Urinary bladder (tissue), 3 donors: ENCODE measurements at regions not wholly inside any gene's neighbourhood (a gene's known extent, or its start where the extent isn't known, plus 50 kb on each side); places are given as distances from the start of the nearest gene placed in this dataset.

Experiments used
- DNase-seq: peaks from one replicate; pipeline ENCODE4 v3.0.0-alpha.2; 2015; ENCODE audit errors: extremely low spot score
- H3K27ac ChIP-seq: one replicate; pipeline ENCODE4 v1.5.1; 2013; ENCODE audit warnings: low read depth, mild to moderate bottlenecking, moderate library complexity
- H3K36me3 ChIP-seq: one replicate; pipeline ENCODE4 v1.6.1; 2013; ENCODE audit warnings: mild to moderate bottlenecking, moderate library complexity; ENCODE audit not compliant: insufficient read depth
- H3K4me1 ChIP-seq: one replicate; pipeline ENCODE4 v1.6.1; 2013; ENCODE audit warnings: mild to moderate bottlenecking, moderate library complexity; ENCODE audit not compliant: insufficient read depth
- H3K4me3 ChIP-seq: one replicate; pipeline ENCODE4 v1.5.1; 2013; ENCODE audit warnings: low read depth, low read length
- WGBS: extraction: QIAGEN DNeasy Blood & Tissue Kit; methylation state at CpG from one replicate; pipeline ENCODE4 v1.1.7; 2013; 5-methylcytosine and 5-hydroxymethylcytosine counted together
- donor health status: healthy with polysubstance abuse.
- donor health status: healthy.

DNA sequence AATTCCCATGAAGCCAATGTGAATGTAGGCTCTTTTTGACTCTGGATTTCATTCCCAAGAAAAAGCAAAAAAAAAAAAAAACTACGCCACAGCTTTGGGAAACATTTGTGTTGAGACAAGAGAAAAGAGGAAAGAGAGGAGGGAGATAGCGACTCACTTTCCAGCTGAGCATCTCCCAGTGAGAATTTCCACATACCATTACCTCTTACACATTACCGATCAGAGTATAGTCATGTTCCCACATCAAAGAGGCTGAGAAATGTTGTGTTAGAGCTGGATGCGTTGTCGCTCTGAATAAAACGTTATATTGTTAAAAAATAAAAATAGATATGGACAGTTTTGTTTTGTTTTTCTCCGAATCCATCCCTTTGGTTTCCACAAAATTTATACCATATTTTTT is 1019.3 kb upstream of the ADGRB3 start:
- H3K4me3 ChIP-seq = no peak overlapping the region
- DNase-seq = no peak
- H3K4me1 ChIP-seq = no peaks in the 10 kb centered on the region
- WGBS = 86% methylated on average over 7 of the region's 7 CpGs
- no peak overlapping the region for H3K27ac ChIP-seq
- no peaks in the 10 kb centered on the region for H3K36me3 ChIP-seq

DNA sequence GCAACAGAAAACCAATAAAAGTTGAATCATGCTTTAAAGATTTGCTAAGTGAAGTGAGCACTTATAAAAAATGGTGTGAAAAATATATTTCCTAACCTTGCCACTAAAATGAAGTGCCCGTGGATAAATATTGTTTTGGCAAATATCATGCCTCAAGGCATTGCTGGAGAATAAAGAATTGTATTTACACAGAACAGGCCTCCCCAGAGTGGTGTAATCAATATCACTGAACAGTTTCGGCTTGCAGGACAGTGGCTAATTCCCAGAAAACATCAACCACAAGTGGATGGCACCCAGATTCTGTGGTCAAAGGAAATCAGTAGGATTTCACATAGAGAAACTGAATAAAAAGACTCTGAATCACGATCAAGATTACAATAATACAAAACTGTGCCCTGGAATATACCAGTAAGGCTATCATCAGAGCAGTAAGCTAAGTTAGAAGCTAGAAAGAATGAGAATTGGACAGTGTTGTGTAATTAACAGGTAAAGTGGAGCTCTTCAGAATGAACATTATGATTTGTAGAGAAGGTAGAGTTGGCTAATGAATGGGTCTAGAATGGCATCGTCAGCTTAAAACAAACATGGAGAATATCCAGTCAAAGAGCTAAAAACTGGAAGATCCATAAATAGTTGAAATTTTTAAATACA is 1026.9 kb upstream of the ADGRB3 start:
- Histone ChIP-seq H3K4me1 (no peaks in the 10 kb centered on the region), H3K36me3 (no peaks in the 10 kb centered on the region), H3K4me3 (no peak overlapping the region), H3K27ac (no peak overlapping the region)
- 79% methylated on average over 4 of the region's 4 CpGs for WGBS
- no peak for DNase-seq

DNA sequence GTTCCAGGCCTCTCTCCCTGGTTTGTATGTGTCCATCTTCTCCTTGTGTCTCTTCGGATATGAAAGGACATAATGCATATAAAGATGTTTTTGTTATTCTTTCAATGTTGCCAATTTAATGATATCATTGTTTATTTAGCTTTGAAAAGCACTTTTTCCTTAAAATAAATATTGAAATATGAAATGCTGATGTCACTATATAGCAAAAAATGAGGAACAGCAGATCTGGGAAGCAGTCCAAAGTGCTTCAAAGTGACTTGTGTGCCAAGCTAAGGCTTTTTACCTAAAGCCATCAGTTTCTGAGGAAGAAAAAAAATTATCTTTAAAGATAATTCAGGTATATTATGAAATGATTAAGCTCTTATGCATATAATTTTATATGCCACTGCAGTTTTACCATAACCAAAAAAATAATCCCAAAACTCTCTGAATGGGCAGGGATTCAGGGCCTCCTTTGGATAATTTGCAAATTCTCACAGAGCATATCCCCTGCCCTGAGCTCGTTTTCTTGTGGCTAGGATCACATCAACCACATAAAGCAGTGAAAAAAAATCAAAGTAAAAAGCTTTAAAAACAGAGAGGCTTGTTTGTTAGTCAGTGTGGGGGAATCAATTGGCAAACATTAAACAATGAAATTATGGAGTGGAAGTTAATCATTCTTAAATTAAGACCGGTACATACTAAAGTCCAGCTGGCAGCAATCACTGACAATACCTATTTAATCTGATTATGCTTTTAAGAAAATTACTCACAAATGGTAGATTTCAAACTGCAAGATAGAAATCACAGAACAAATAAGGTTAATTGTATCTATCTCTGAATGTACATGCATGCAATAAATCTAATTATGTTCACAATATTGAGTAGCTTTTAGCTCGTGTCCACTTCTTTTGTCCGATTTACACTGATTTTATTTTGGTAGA is 1027.9 kb upstream of the ADGRB3 start:
- Histone ChIP-seq H3K4me1 (no peaks in the 10 kb centered on the region), H3K27ac (no peak overlapping the region), H3K36me3 (no peaks in the 10 kb centered on the region), H3K4me3 (no peak overlapping the region)
- WGBS = 52% methylated on average over 5 of the region's 5 CpGs
- no peak for DNase-seq

DNA sequence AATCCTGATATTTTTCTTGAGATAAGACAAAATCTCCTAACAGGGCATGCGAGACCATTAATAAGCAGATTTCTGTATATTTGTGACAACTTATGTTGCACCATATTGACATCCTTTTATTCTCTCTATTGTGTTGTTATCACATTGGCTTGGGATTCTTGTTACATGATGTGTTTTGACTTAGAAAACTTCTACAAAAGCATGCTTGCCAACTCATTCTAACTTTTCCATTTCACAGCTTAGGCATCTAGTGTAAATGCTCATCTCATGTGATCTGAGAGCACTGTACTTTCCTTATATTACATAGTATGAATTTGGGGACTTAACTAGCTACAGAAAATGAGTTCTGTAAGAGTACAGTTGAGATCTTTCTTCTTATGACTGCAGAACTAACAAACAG is 1040.7 kb upstream of the ADGRB3 start:
- WGBS = 78% methylated on average over 1 of the region's 1 CpG
- H3K4me1 ChIP-seq = no peaks in the 10 kb centered on the region
- H3K27ac ChIP-seq = no peak overlapping the region
- no peaks in the 10 kb centered on the region for H3K36me3 ChIP-seq
- DNase-seq = no peak
- no peak overlapping the region for H3K4me3 ChIP-seq

DNA sequence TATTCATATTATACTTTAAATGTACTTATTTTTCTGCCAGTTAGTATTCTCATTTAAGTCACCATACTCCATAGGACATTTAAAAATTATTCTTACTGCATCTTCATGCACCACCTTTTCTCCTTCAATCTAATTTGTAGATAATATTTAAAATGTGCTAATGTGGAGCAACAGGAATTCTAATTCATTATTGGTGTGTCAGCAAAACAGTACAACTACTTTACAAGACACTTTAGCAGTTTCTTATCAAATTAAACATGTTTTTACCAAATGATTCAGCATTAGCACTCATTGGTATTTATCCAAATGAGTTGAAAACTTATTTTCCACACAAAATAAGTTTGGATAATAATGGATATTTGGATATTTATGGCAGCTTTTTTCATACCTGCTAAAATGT is 1041.8 kb upstream of the ADGRB3 start:
- no peak overlapping the region for H3K4me3 ChIP-seq
- H3K27ac ChIP-seq = no peak overlapping the region
- H3K36me3 ChIP-seq = no peaks in the 10 kb centered on the region
- no peaks in the 10 kb centered on the region for H3K4me1 ChIP-seq
- no peak for DNase-seq

DNA sequence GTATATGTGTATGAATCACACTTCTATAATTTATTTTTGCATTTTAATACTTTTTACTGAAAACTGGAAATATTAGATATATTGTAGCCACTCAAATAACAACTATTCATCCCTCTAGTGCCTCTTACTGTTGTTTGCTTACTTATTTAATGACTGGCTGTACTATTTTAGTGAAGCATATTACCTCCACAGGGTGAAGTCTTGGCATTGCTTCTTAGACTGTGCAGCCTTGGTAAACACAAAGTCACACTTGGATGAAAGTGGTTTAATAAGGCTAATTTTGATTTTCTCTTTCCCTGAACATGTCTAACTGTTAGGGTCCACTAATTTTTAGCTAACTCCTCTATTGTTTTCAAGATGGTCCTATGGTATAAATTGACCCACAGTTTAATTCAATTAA is 1043.2 kb upstream of the ADGRB3 start:
- no peak overlapping the region for H3K4me3 ChIP-seq
- no peak for DNase-seq
- no peak overlapping the region for H3K27ac ChIP-seq
- no peaks in the 10 kb centered on the region for H3K4me1 ChIP-seq
- no peaks in the 10 kb centered on the region for H3K36me3 ChIP-seq

DNA sequence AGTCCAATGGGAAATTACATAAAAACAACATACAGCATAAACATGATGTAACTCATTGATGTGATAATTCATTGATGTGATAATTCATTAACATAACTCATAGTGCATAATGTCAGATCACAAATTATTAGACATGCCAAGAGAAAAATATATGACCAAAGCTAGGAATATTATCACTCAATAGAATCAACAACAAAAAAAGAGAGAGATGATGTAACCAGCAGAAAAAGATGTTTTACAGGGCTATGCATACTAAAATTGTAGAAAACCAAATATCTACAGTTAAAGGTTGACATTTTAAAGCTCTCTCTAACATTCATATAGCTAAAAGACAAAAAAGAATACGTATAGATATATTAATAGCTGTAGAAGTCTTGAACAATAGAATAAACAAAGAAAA is 1067.2 kb upstream of the ADGRB3 start:
- Histone ChIP-seq H3K4me3 (no peak overlapping the region), H3K27ac (no peak overlapping the region), H3K4me1 (no peaks in the 10 kb centered on the region), H3K36me3 (no peaks in the 10 kb centered on the region)
- 82% methylated on average over 1 of the region's 1 CpG for WGBS
- DNase-seq = no peak

DNA sequence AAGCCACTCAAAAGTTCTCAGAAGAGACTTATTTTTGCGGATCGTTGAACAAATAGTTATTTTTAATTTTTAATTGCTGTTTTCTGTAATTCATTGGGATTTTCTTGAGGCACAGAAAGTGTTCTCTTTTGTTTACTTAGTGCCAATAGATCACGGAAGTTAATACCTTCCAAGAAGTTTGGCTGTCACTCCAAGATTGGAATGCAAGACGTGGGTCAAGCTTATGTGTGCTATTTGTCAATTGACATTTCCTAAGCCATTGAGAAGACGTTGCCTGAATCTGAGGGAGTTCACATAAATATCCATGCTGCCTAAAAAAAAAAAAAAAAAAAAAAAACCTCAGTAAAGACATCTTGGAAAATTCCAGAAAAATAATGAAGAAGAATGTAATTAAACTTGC is 1071.4 kb upstream of the ADGRB3 start:
- DNase-seq = no peak
- no peak overlapping the region for H3K4me3 ChIP-seq
- H3K27ac ChIP-seq = no peak overlapping the region
- WGBS = 75% methylated on average over 5 of the region's 5 CpGs
- H3K36me3 ChIP-seq = no peaks in the 10 kb centered on the region
- no peaks in the 10 kb centered on the region for H3K4me1 ChIP-seq

DNA sequence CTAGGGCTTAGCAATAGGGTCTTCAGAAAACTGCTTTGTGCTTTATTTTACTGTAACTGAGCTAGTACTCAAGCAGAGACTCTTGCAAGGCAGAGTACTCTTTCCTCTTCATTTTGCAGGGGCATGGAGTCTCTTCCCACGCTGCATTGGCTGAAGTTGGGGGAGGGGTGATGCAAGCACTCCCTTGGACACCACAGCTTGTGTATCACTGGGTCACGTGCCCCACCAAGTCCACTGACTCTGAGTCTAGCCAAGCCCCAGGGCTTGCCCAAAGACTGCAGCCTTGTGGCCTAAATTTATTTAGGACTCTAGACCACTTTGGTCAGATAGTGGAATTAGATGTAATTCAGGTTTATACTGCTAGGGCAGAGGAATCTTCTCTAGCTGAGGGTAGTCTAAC is 1075.0 kb upstream of the ADGRB3 start:
- Histone ChIP-seq H3K4me3 (no peak overlapping the region), H3K27ac (no peak overlapping the region), H3K4me1 (no peaks in the 10 kb centered on the region), H3K36me3 (no peaks in the 10 kb centered on the region)
- 86% methylated on average over 2 of the region's 2 CpGs for WGBS
- no peak for DNase-seq

DNA sequence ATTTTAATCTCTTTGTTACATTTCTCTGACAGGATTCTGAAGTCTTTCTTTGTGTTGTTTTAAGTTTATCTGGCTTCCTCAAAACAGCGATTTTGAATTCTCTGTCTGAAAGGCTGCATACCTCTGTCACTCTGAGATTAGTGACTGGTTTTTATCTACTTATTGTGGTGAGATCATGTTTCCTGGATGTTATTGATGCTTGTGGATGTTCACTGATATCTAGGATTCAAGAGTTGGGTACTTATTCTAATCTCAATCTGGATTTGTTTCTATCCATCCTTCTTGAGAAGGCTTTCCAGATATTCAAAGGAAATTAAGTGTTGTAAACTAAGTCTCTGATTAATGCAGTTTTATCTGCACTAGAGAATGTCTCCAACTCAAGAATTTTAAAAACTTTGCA is 1076.1 kb upstream of the ADGRB3 start:
- no peak overlapping the region for H3K4me3 ChIP-seq
- 30% methylated on average over 1 of the region's 1 CpG for WGBS
- no peak for DNase-seq
- H3K36me3 ChIP-seq = no peaks in the 10 kb centered on the region
- H3K4me1 ChIP-seq = no peaks in the 10 kb centered on the region
- H3K27ac ChIP-seq = no peak overlapping the region

DNA sequence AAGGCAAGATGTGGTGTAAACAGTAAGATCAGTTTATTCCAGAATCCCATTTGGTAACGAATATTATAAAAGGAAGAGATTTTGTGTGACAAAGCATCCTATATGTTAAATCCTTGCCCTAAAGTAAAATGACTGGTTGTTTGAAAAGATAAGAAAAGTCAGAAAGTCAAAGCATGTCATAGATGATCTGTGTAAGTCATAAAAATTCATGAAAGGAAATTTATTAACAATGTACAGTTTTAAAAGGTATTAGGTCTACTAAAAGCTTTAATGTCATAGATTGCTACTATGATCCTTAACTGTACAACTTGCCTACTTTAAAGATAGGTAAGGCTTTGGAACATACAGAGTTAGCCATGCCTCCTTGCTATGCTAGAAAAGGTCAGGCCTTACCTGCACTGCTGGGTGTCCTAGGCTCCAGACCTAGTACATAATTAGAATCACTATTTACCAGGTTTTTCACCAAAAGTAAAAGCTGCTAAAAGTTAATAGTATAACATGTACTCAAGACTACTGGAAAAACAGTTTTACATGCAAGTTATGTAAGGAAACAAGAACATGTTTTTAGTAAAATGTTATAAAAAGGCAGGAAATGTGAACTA is 1090.1 kb upstream of the ADGRB3 start:
- Histone ChIP-seq H3K27ac (no peak overlapping the region), H3K4me3 (no peak overlapping the region), H3K4me1 (no peaks in the 10 kb centered on the region), H3K36me3 (no peaks in the 10 kb centered on the region)
- 87% methylated on average over 1 of the region's 1 CpG for WGBS
- no peak for DNase-seq

DNA sequence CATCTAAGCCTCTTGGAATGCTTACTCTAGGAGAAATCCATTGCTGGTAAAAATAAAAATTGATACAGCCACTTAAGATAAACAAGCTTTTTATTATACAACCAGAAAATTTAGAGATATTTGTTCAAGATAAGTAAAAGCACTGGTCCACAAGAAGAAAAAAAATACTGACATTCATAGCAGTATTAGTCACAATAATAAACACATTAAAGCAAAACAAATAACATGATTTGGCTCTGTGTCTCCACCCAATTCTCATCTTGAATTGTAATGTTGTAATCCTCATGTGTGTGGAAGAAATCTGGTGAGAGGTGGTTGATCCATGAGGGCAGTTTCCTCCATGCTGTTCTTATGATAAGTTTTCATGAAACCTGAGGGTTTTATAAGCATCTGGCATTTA is 1093.5 kb upstream of the ADGRB3 start:
- Histone ChIP-seq H3K27ac (no peak overlapping the region), H3K4me3 (no peak overlapping the region), H3K36me3 (no peaks in the 10 kb centered on the region), H3K4me1 (no peaks in the 10 kb centered on the region)
- DNase-seq = no peak

DNA sequence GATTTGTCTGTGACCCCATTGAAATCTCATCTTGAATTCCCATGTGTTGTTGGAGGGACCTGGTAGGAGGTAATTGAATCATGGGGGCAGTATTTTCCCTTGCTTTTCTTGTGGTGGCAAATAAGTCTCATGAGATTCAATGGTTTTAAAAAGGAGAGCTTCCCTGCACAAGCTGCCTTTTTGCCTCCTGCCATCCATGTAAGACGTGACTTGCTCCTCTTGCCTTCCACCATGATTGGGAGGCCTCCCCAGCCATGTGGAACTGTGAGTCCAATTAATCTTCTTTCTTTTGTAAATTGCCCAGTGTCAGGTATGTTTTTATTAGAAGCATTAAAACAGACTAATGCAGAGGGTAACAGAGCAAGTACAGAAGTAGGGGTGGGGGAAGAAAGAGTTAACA is 1097.0 kb upstream of the ADGRB3 start:
- no peak for DNase-seq
- Histone ChIP-seq H3K36me3 (no peaks in the 10 kb centered on the region), H3K4me3 (no peak overlapping the region), H3K27ac (no peak overlapping the region), H3K4me1 (no peaks in the 10 kb centered on the region)
- WGBS = 74% methylated on average over 1 of the region's 1 CpG

DNA sequence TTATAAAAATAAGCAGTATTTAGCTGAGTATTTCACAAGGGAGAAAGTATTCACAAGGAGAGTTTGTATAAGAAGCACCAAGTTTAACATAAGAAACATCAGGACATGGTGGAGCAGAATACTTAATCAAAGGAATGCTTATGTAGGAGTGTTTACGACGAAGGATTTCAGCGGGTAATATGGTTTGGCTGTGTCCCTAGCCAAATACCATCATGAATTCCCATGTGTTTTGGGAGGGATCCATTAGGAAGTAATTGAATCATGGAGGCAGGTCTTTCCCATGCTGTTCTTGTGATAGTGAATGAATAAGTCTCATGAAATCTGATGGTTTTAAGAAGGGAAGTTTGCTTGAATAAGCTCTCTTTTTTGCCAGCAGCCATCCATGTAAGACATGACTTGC is 1099.1 kb upstream of the ADGRB3 start:
- 75% methylated on average over 3 of the region's 3 CpGs for WGBS

More for the DNA sequence above, 1099.1 kb upstream of the ADGRB3 start:
- Histone ChIP-seq H3K4me1 (no peaks in the 10 kb centered on the region), H3K27ac (no peak overlapping the region), H3K4me3 (no peak overlapping the region), H3K36me3 (no peaks in the 10 kb centered on the region)
- no peak for DNase-seq
